ENCODE measurements at regions not wholly inside any gene's neighbourhood (a gene's known extent, or its start where the extent isn't known, plus 50 kb on each side); places are given as distances from the start of the nearest gene placed in this dataset.

- Histone ChIP-seq H3K4me3 (ENCODE audit: control insufficient read depth in 2 of 3, extremely low read depth in 1 of 3, insufficient read depth in 2 of 3, low read depth in 1 of 3, low read length in 3 of 3) (no peak overlapping the region), H3K27me3 (ENCODE audit: control insufficient read depth, extremely low read depth, insufficient read depth, low read length) (no peaks in the 10 kb centered on the region), H3K27ac (ENCODE audit: control insufficient read depth, insufficient read depth, low read length) (no peak overlapping the region), H3K79me2 (ENCODE audit: control insufficient read depth, insufficient read depth, low read length) (no peaks in the 10 kb centered on the region), H3K4me1 (ENCODE audit: control insufficient read depth, extremely low read depth, insufficient read depth, low read length) (no peaks in the 10 kb centered on the region), H3K36me3 (ENCODE audit: control insufficient read depth in 2 of 2, extremely low read depth in 1 of 2, insufficient read depth in 2 of 2, low read length in 2 of 2) (no peaks in the 10 kb centered on the region), H3K9me1 (ENCODE audit: control insufficient read depth, extremely low read depth, insufficient read depth, low read length) (no peaks in the 10 kb centered on the region), H3K9me3 (ENCODE audit: control insufficient read depth, low read depth, low read length) (no peaks in the 10 kb centered on the region), H3K9ac (ENCODE audit: control insufficient read depth, extremely low read depth, insufficient read depth, low read length) (no peak overlapping the region), H3K4me2 (ENCODE audit: control insufficient read depth, extremely low read depth, insufficient read depth, low read depth, low read length) (no peak overlapping the region), H2AFZ (ENCODE audit: control insufficient read depth, low read length) (no peak overlapping the region), H4K20me1 (ENCODE audit: control insufficient read depth, extremely low read depth, insufficient read depth, low read length) (no peaks in the 10 kb centered on the region)
- dilution Hi-C loops (cut with MboI; ENCODE audit: extremely low pct_ligation_motif_present, low sequenced_read_pairs): no loop called here
- no peak for FAIRE-seq
- TF ChIP-seq CTCF (optimal IDR thresholded peaks at IDR 0.05 in 1 of 3, IDR thresholded peaks at IDR 0.05 in 1 of 3, conservative IDR thresholded peaks at IDR 0.05 in 1 of 3; ENCODE audit: extremely low read depth in 1 of 3, insufficient read depth in 2 of 3, low read length in 3 of 3): no peak
- TF ChIP-seq EZH2 (IDR thresholded peaks at IDR 0.05; ENCODE audit: low read length): no peak
- DNase-seq (ENCODE audit: low read depth, low spot score): no peak
Measured at GRCh38 chr2:51866361-51866760, 834.4 kb upstream of the NRXN1 start.

- no peak overlapping the region for H3K4me2 ChIP-seq (ENCODE audit: control insufficient read depth, extremely low read depth, insufficient read depth, low read depth, low read length)
- no peaks in the 10 kb centered on the region for H3K36me3 ChIP-seq (ENCODE audit: control insufficient read depth in 2 of 2, extremely low read depth in 1 of 2, insufficient read depth in 2 of 2, low read length in 2 of 2)
Measured at GRCh38 chr2:51859260-51859659, 827.3 kb upstream of the NRXN1 start.

More at GRCh38 chr2:51859260-51859659, 827.3 kb upstream of the NRXN1 start:
- Histone ChIP-seq H3K9me3 (ENCODE audit: control insufficient read depth, low read depth, low read length) (no peaks in the 10 kb centered on the region), H3K27ac (ENCODE audit: control insufficient read depth, insufficient read depth, low read length) (no peak overlapping the region), H3K27me3 (ENCODE audit: control insufficient read depth, extremely low read depth, insufficient read depth, low read length) (no peaks in the 10 kb centered on the region), H3K9ac (ENCODE audit: control insufficient read depth, extremely low read depth, insufficient read depth, low read length) (no peak overlapping the region), H3K4me3 (ENCODE audit: control insufficient read depth in 2 of 3, extremely low read depth in 1 of 3, insufficient read depth in 2 of 3, low read depth in 1 of 3, low read length in 3 of 3) (no peak overlapping the region), H3K79me2 (ENCODE audit: control insufficient read depth, insufficient read depth, low read length) (no peaks in the 10 kb centered on the region), H3K4me1 (ENCODE audit: control insufficient read depth, extremely low read depth, insufficient read depth, low read length) (no peaks in the 10 kb centered on the region), H2AFZ (ENCODE audit: control insufficient read depth, low read length) (no peak overlapping the region), H3K9me1 (ENCODE audit: control insufficient read depth, extremely low read depth, insufficient read depth, low read length) (no peaks in the 10 kb centered on the region), H4K20me1 (ENCODE audit: control insufficient read depth, extremely low read depth, insufficient read depth, low read length) (no peaks in the 10 kb centered on the region)
- no peak for DNase-seq (ENCODE audit: low read depth, low spot score)
- dilution Hi-C loops (cut with MboI; ENCODE audit: extremely low pct_ligation_motif_present, low sequenced_read_pairs): no loop called here
- TF ChIP-seq CTCF (optimal IDR thresholded peaks at IDR 0.05 in 1 of 3, IDR thresholded peaks at IDR 0.05 in 1 of 3, conservative IDR thresholded peaks at IDR 0.05 in 1 of 3; ENCODE audit: extremely low read depth in 1 of 3, insufficient read depth in 2 of 3, low read length in 3 of 3) (no peak), EZH2 (IDR thresholded peaks at IDR 0.05; ENCODE audit: low read length) (no peak)
- FAIRE-seq: no peak
